Nephron progenitor cell (in vitro differentiated cells): ENCODE measurements at regions not wholly inside any gene's neighbourhood (a gene's known extent, or its start where the extent isn't known, plus 50 kb on each side); places are given as distances from the start of the nearest gene placed in this dataset.

ENCODE experiments used
- DNase-seq: peaks from one replicate; pipeline ENCODE4 v3.0.0; 2021
- H3K27ac Mint-ChIP-seq: 2 replicates; pipeline ENCODE4 v1.8.0; 2021; ENCODE audit warnings: mild to moderate bottlenecking, moderate library complexity, mixed read lengths
- H3K27me3 Mint-ChIP-seq: 2 replicates; pipeline ENCODE4 v1.8.0; 2021; ENCODE audit warnings: mild to moderate bottlenecking, low read depth, mixed read lengths; ENCODE audit not compliant: poor library complexity
- H3K36me3 Mint-ChIP-seq: 2 replicates; pipeline ENCODE4 v1.8.0; 2021; ENCODE audit warnings: low read depth, mixed read lengths
- H3K4me1 Mint-ChIP-seq: 2 replicates; pipeline ENCODE4 v1.8.0; 2021; ENCODE audit warnings: mixed read lengths
- H3K4me3 Mint-ChIP-seq: 2 replicates; pipeline ENCODE4 v1.8.0; 2021; ENCODE audit warnings: mild to moderate bottlenecking, moderate library complexity, mixed read lengths
- H3K9me3 Mint-ChIP-seq: 2 replicates; pipeline ENCODE4 v1.8.0; 2021; ENCODE audit warnings: mild to moderate bottlenecking, moderate library complexity, mixed read lengths
- TF ChIP-seq, protein P1 (sequence below): fragments of 200-600 bp; sonication (generic); IDR thresholded peaks from 2 replicates; pipeline ENCODE4 v1.5.0; 2021; ENCODE audit warnings: antibody characterized with exemption

DNA sequence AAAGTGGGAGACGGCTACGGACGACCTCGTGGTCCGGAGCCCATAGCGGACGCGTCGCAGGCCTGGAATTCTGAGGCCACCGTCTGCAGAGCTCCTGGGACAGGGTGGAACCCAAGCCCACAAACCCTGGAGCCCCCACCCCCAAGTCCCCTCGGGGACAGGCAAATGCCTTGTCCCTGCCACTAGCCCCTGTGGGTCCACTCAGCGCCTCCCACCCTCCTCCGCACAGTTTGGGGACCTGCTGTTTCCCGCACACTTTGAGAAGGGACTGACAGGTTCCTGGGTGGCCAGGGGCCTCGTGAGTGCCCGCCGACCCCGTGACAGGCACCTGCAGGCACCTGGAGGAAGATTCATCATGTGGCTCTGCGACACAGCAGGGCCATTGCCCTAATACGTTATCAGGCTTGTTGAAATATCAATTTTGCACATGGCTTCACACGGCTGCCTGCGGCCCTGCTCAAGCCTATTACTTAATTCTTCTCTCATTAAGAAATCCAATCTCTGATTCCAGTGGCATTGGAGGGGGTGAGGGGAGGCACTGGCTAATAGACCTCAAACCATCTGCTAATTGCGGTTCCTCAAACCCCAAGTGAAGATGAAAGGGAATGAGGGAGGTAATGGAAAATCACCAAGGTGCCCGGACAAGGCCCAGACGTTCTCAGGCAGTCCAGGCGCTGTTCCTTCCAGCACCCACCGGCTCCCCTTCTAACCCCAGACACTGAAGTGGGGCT lies 672.5 kb downstream of the BRD1 start:
- no peak for DNase-seq
- peaks cover 14% of the 10 kb centered on the region for H3K27me3 Mint-ChIP-seq
- no peak overlapping the region for H3K27ac Mint-ChIP-seq
- TF ChIP-seq, protein P1, sequence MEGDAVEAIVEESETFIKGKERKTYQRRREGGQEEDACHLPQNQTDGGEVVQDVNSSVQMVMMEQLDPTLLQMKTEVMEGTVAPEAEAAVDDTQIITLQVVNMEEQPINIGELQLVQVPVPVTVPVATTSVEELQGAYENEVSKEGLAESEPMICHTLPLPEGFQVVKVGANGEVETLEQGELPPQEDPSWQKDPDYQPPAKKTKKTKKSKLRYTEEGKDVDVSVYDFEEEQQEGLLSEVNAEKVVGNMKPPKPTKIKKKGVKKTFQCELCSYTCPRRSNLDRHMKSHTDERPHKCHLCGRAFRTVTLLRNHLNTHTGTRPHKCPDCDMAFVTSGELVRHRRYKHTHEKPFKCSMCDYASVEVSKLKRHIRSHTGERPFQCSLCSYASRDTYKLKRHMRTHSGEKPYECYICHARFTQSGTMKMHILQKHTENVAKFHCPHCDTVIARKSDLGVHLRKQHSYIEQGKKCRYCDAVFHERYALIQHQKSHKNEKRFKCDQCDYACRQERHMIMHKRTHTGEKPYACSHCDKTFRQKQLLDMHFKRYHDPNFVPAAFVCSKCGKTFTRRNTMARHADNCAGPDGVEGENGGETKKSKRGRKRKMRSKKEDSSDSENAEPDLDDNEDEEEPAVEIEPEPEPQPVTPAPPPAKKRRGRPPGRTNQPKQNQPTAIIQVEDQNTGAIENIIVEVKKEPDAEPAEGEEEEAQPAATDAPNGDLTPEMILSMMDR = no peak
- H3K4me3 Mint-ChIP-seq = no peak overlapping the region
- peaks cover 64% of the 10 kb centered on the region for H3K4me1 Mint-ChIP-seq
- no peaks in the 10 kb centered on the region for H3K36me3 Mint-ChIP-seq
- H3K9me3 Mint-ChIP-seq = no peaks in the 10 kb centered on the region

GRCh38 chr22:49154433-49154832 lies 673.2 kb downstream of the BRD1 start:
- no peak for DNase-seq
- Mint-ChIP-seq H3K4me3 (no peak overlapping the region), H3K36me3 (no peaks in the 10 kb centered on the region), H3K9me3 (no peaks in the 10 kb centered on the region), H3K4me1 (peaks cover 64% of the 10 kb centered on the region), H3K27me3 (peaks cover 14% of the 10 kb centered on the region), H3K27ac (no peak overlapping the region)
- TF ChIP-seq, protein P1 = no peak

GRCh38 chr22:49153921-49154320 lies 673.8 kb downstream of the BRD1 start:
- H3K27me3 Mint-ChIP-seq = peaks cover 14% of the 10 kb centered on the region
- H3K9me3 Mint-ChIP-seq = no peaks in the 10 kb centered on the region
- H3K4me1 Mint-ChIP-seq = peaks cover 70% of the 10 kb centered on the region
- TF ChIP-seq, protein P1 = no peak
- H3K27ac Mint-ChIP-seq = no peak overlapping the region
- no peaks in the 10 kb centered on the region for H3K36me3 Mint-ChIP-seq
- DNase-seq = no peak
- no peak overlapping the region for H3K4me3 Mint-ChIP-seq

- Mint-ChIP-seq H3K4me1 (peaks cover 76% of the 10 kb centered on the region), H3K9me3 (no peaks in the 10 kb centered on the region), H3K27me3 (peaks cover 16% of the 10 kb centered on the region), H3K36me3 (no peaks in the 10 kb centered on the region), H3K27ac (no peak overlapping the region), H3K4me3 (no peak overlapping the region)
- DNase-seq = no peak
- TF ChIP-seq, protein P1 = no peak
These were observed 674.5 kb downstream of the BRD1 start for GRCh38 chr22:49152939-49153770.

GRCh38 chr22:49152127-49152938 lies 675.3 kb downstream of the BRD1 start:
- H3K27ac Mint-ChIP-seq = peak overlapping the region; percentile 66
- H3K9me3 Mint-ChIP-seq = no peaks in the 10 kb centered on the region
- DNase-seq = peak; percentile 75
- TF ChIP-seq, protein P1 = no peak
- H3K27me3 Mint-ChIP-seq = peaks cover 13% of the 10 kb centered on the region
- peak overlapping the region; percentile 40 for H3K4me3 Mint-ChIP-seq
- no peaks in the 10 kb centered on the region for H3K36me3 Mint-ChIP-seq
- peaks cover 84% of the 10 kb centered on the region for H3K4me1 Mint-ChIP-seq
